ENCODE measurements at regions not wholly inside any gene's neighbourhood (a gene's known extent, or its start where the extent isn't known, plus 50 kb on each side); places are given as distances from the start of the nearest gene placed in this dataset.

DNA sequence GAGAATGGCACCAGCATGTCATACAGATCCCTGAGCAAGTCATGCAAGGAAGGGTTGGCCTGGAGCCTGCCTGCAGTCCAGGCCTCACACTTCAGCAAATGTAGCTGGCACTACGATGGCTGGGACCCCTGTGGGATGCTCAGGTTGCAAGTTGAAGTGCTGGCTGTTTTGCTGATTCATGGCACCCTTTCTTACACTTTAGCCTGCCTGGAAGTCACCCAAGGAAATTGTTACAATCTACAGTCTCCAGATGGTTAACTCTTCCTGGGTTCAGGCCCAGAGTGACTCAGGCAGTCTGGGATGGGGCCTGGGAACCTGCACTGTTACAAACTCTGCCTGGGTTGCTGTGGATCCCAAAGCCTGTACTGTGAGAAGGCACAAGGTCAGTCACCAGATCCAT is 91.0 kb upstream of the SLC6A11 start (continued):
- TF ChIP-seq, protein P1, sequence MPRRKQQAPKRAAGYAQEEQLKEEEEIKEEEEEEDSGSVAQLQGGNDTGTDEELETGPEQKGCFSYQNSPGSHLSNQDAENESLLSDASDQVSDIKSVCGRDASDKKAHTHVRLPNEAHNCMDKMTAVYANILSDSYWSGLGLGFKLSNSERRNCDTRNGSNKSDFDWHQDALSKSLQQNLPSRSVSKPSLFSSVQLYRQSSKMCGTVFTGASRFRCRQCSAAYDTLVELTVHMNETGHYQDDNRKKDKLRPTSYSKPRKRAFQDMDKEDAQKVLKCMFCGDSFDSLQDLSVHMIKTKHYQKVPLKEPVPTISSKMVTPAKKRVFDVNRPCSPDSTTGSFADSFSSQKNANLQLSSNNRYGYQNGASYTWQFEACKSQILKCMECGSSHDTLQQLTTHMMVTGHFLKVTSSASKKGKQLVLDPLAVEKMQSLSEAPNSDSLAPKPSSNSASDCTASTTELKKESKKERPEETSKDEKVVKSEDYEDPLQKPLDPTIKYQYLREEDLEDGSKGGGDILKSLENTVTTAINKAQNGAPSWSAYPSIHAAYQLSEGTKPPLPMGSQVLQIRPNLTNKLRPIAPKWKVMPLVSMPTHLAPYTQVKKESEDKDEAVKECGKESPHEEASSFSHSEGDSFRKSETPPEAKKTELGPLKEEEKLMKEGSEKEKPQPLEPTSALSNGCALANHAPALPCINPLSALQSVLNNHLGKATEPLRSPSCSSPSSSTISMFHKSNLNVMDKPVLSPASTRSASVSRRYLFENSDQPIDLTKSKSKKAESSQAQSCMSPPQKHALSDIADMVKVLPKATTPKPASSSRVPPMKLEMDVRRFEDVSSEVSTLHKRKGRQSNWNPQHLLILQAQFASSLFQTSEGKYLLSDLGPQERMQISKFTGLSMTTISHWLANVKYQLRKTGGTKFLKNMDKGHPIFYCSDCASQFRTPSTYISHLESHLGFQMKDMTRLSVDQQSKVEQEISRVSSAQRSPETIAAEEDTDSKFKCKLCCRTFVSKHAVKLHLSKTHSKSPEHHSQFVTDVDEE (CRISPR knock-in tag; IDR thresholded peaks at IDR 0.05) = no peak
- TF ChIP-seq ZFP3 (CRISPR knock-in tag; IDR thresholded peaks at IDR 0.05) = no peak
- no peak for TF ChIP-seq CSDC2 (CRISPR knock-in tag; IDR thresholded peaks at IDR 0.05)

DNA sequence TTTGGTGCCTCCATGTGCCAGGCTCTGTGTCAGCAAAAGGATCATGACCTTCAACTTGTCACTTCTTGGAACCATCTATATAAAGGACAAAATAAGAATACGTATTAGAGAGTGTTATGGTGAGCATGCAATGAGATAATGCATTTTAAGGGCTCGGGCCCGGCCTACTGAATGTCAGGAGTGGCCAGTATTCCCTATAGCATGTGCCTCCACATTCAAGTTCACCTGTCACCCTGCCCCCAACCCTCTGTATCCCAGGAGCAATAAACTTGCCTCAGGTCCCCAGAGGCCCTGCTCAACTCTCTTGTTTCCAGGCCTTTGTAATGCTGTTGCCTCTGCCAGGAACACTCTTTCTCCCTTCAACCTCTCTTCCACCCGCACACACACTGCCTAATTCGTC is 90.2 kb upstream of the SLC6A11 start:
- TF ChIP-seq POU6F1 (CRISPR knock-in tag; IDR thresholded peaks at IDR 0.05; ENCODE audit: borderline replicate concordance, low read depth) = no peak
- ATAC-seq = no peak

DNA sequence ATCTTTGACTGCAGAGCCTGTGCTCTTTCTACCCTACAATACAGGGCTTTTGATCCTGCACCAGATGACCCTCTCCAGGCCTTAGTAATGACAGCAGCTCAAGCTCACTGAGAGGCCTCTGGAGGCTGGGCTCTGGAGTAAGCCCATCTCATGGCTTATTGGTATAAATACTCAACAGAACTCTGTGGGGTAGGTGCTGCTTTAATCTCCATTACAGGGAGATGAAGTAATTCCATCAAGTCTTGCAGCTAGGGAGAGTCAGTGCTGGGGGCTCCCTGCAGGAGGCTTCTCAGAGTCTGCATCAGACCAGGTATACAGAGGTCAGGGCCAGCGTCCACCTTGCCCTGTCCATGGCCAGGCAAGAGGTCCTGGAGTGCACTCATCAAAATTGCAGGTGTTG is 89.2 kb upstream of the SLC6A11 start:
- ATAC-seq = no peak
- TF ChIP-seq CSDC2 (CRISPR knock-in tag; IDR thresholded peaks at IDR 0.05) (no peak), CREB5 (CRISPR knock-in tag; IDR thresholded peaks at IDR 0.05; ENCODE audit: low read depth) (no peak), ZNF70 (CRISPR knock-in tag; IDR thresholded peaks at IDR 0.05) (no peak), TOX (CRISPR knock-in tag; IDR thresholded peaks at IDR 0.05; ENCODE audit: borderline replicate concordance) (no peak), ARNTL (CRISPR knock-in tag; IDR thresholded peaks at IDR 0.05; ENCODE audit: borderline replicate concordance, low read depth) (no peak), SNAI2 (CRISPR knock-in tag; IDR thresholded peaks at IDR 0.05) (no peak), ISL1 (CRISPR knock-in tag; IDR thresholded peaks at IDR 0.05) (no peak), GLIS3 (CRISPR knock-in tag; IDR thresholded peaks at IDR 0.05) (no peak), ZNF565 (CRISPR knock-in tag; conservative IDR thresholded peaks at IDR 0.05; ENCODE audit: low read depth) (no peak)
- TF ChIP-seq, protein P2, sequence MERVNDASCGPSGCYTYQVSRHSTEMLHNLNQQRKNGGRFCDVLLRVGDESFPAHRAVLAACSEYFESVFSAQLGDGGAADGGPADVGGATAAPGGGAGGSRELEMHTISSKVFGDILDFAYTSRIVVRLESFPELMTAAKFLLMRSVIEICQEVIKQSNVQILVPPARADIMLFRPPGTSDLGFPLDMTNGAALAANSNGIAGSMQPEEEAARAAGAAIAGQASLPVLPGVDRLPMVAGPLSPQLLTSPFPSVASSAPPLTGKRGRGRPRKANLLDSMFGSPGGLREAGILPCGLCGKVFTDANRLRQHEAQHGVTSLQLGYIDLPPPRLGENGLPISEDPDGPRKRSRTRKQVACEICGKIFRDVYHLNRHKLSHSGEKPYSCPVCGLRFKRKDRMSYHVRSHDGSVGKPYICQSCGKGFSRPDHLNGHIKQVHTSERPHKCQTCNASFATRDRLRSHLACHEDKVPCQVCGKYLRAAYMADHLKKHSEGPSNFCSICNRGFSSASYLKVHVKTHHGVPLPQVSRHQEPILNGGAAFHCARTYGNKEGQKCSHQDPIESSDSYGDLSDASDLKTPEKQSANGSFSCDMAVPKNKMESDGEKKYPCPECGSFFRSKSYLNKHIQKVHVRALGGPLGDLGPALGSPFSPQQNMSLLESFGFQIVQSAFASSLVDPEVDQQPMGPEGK (CRISPR knock-in tag; IDR thresholded peaks at IDR 0.05; ENCODE audit: borderline replicate concordance) = no peak

GRCh38 chr3:10729439-10729838 is 86.6 kb upstream of the SLC6A11 start:
- no peak for TF ChIP-seq ZNF565 (CRISPR knock-in tag; conservative IDR thresholded peaks at IDR 0.05; ENCODE audit: low read depth)
- TF ChIP-seq RARB (CRISPR knock-in tag; IDR thresholded peaks at IDR 0.05) = no peak
- no peak for TF ChIP-seq ZFP30 (CRISPR knock-in tag; IDR thresholded peaks at IDR 0.05)
- TF ChIP-seq CREB5 (CRISPR knock-in tag; IDR thresholded peaks at IDR 0.05; ENCODE audit: low read depth) = no peak
- no peak for TF ChIP-seq ZC3H10 (CRISPR knock-in tag; IDR thresholded peaks at IDR 0.05)
- TF ChIP-seq, protein P2 (CRISPR knock-in tag; IDR thresholded peaks at IDR 0.05; ENCODE audit: borderline replicate concordance) = no peak
- TF ChIP-seq ZNF70 (CRISPR knock-in tag; IDR thresholded peaks at IDR 0.05) = no peak
- TF ChIP-seq PPARA (CRISPR knock-in tag; IDR thresholded peaks at IDR 0.05; ENCODE audit: borderline replicate concordance) = no peak
- TF ChIP-seq TOX (CRISPR knock-in tag; IDR thresholded peaks at IDR 0.05; ENCODE audit: borderline replicate concordance) = no peak
- TF ChIP-seq GLIS3 (CRISPR knock-in tag; IDR thresholded peaks at IDR 0.05) = no peak
- TF ChIP-seq OSR1 (CRISPR knock-in tag; IDR thresholded peaks at IDR 0.05) = no peak
- no peak for TF ChIP-seq ESRRG (CRISPR knock-in tag; IDR thresholded peaks at IDR 0.05)
- TF ChIP-seq ISL1 (CRISPR knock-in tag; IDR thresholded peaks at IDR 0.05) = no peak
- no peak for TF ChIP-seq CSRNP3 (CRISPR knock-in tag; IDR thresholded peaks at IDR 0.05)
- no peak for TF ChIP-seq ZFP3 (CRISPR knock-in tag; IDR thresholded peaks at IDR 0.05)
- TF ChIP-seq, protein P1 (CRISPR knock-in tag; IDR thresholded peaks at IDR 0.05) = no peak
- ATAC-seq = no peak
